SK-N-SH treated with all-trans-retinoic acid at 6 μM for 48 hours (cell line): ENCODE measurements at regions not wholly inside any gene's neighbourhood (a gene's known extent, or its start where the extent isn't known, plus 50 kb on each side); places are given as distances from the start of the nearest gene placed in this dataset.
"Not testable (repeated sequence)": the region's sequence is repeated elsewhere in the genome, so short reads cannot be mapped to it uniquely, and the experiment has no call there.

ENCODE experiments used
- ATAC-seq: fragments of 200-7000 bp; cut with Tn5 transposase; 3 replicates; pipeline ENCODE4 v1.9.1; 2020; ENCODE audit warnings: mild to moderate bottlenecking, moderate library complexity
- BACH2 ChIP-seq: fragments of 250-450 bp; sonication (Bioruptor Pico); IDR thresholded peaks from 2 replicates; pipeline ENCODE4 v1.9.0; 2021; ENCODE audit warnings: mild to moderate bottlenecking, borderline replicate concordance
- CSDC2 ChIP-seq: fragments of 250-450 bp; sonication (Bioruptor Pico); IDR thresholded peaks from 2 replicates; pipeline ENCODE4 v1.5.0; 2020; ENCODE audit warnings: mild to moderate bottlenecking, moderate library complexity
- ESRRG ChIP-seq: fragments of 250-450 bp; sonication (Bioruptor Pico); IDR thresholded peaks from 2 replicates; pipeline ENCODE4 v1.6.1; 2021; ENCODE audit warnings: mild to moderate bottlenecking
- ISL1 ChIP-seq: fragments of 250-450 bp; sonication (Bioruptor Pico); IDR thresholded peaks from 2 replicates; pipeline ENCODE4 v2.1.2; 2022; ENCODE audit warnings: mild to moderate bottlenecking, moderate library complexity
- RARB ChIP-seq: fragments of 250-450 bp; sonication (Bioruptor Pico); IDR thresholded peaks from 2 replicates; pipeline ENCODE4 v1.8.0; 2021; ENCODE audit warnings: mild to moderate bottlenecking, moderate library complexity
- TCF4 ChIP-seq: fragments of 250-450 bp; sonication (Bioruptor Pico); IDR thresholded peaks from 2 replicates; pipeline ENCODE4 v1.8.0; 2021; ENCODE audit warnings: mild to moderate bottlenecking, moderate library complexity, borderline replicate concordance
- TOX ChIP-seq: fragments of 250-450 bp; sonication (Bioruptor Pico); IDR thresholded peaks from 2 replicates; pipeline ENCODE4 v1.8.0; 2021; ENCODE audit warnings: mild to moderate bottlenecking, moderate library complexity, borderline replicate concordance
- ZFP3 ChIP-seq: fragments of 250-450 bp; sonication (Bioruptor Pico); IDR thresholded peaks from 2 replicates; pipeline ENCODE4 v1.5.0; 2020; ENCODE audit warnings: mild to moderate bottlenecking, moderate library complexity
- ZFP30 ChIP-seq: fragments of 450-650 bp; formaldehyde crosslinking; IDR thresholded peaks from 2 replicates; pipeline ENCODE4 v1.5.0; 2022; ENCODE audit warnings: mild to moderate bottlenecking, moderate library complexity
- TF ChIP-seq, protein P1 (sequence below): fragments of 250-450 bp; sonication (Bioruptor Pico); IDR thresholded peaks from 2 replicates; pipeline ENCODE4 v1.8.0; 2021; ENCODE audit warnings: low read depth, mild to moderate bottlenecking, moderate library complexity, borderline replicate concordance
- TF ChIP-seq, protein P2 (sequence below): fragments of 250-450 bp; sonication (Bioruptor Pico); IDR thresholded peaks from 2 replicates; pipeline ENCODE4 v1.5.1; 2021; ENCODE audit warnings: mild to moderate bottlenecking, moderate library complexity
- TF ChIP-seq, protein P3 (sequence below): fragments of 250-450 bp; sonication (Bioruptor Pico); IDR thresholded peaks from 2 replicates; pipeline ENCODE4 v1.5.0; 2020; ENCODE audit warnings: mild to moderate bottlenecking, moderate library complexity
- TF ChIP-seq, protein P4 (sequence below): fragments of 250-450 bp; sonication (Bioruptor Pico); IDR thresholded peaks from 2 replicates; pipeline ENCODE4 v1.5.1; 2020; ENCODE audit warnings: low read depth, mild to moderate bottlenecking, moderate library complexity

DNA sequence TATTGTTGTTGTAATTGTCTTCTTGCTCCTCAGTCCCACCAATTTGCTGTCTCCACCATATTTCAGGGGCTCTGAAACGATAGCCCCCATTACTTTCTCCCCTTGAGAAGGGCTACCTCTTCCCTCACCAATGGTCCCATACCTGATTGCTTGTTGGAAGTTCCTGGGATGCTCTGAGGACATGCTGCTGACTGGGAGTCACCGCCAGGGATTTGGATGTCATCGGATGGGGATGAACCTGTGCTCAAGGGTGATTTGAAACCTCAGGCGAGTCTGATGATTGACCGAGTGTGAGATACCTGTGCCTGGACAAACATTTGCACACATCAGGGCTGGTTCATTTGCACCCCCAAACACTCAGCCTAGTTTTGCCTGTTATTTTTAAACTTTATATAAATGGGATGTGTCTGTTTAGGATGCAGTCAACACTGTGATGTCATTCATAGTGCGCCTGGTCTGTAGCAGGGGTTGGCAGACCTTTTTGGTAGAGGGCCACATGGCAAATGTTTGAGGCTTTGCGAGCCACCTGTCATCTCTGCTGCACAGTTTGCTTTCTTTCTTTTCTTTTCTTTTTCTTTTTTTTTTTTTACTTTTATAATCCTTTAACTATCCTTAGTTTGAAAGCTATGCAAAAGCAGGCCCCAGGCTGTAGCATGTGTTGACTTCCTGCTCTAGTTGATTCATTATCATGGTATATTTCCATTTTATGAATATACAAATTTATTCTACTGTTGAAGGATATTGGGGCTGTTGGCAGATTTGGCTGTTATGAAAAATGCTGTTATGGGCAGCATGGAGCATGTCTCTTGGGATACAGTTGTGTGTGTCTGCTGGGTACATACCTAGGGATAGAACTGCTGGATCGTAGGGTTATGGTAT, 118.5 kb upstream of the PHACTR3 start:
- no peak for ATAC-seq
- TF ChIP-seq, protein P1, sequence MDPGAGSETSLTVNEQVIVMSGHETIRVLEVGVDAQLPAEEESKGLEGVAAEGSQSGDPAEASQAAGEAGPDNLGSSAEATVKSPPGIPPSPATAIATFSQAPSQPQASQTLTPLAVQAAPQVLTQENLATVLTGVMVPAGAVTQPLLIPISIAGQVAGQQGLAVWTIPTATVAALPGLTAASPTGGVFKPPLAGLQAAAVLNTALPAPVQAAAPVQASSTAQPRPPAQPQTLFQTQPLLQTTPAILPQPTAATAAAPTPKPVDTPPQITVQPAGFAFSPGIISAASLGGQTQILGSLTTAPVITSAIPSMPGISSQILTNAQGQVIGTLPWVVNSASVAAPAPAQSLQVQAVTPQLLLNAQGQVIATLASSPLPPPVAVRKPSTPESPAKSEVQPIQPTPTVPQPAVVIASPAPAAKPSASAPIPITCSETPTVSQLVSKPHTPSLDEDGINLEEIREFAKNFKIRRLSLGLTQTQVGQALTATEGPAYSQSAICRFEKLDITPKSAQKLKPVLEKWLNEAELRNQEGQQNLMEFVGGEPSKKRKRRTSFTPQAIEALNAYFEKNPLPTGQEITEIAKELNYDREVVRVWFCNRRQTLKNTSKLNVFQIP (CRISPR knock-in tag): no peak
- TF ChIP-seq, protein P2, sequence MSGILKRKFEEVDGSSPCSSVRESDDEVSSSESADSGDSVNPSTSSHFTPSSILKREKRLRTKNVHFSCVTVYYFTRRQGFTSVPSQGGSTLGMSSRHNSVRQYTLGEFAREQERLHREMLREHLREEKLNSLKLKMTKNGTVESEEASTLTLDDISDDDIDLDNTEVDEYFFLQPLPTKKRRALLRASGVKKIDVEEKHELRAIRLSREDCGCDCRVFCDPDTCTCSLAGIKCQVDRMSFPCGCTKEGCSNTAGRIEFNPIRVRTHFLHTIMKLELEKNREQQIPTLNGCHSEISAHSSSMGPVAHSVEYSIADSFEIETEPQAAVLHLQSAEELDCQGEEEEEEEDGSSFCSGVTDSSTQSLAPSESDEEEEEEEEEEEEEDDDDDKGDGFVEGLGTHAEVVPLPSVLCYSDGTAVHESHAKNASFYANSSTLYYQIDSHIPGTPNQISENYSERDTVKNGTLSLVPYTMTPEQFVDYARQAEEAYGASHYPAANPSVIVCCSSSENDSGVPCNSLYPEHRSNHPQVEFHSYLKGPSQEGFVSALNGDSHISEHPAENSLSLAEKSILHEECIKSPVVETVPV: no peak
- no peak for TF ChIP-seq RARB (CRISPR knock-in tag)
- no peak for TF ChIP-seq TCF4
- no peak for TF ChIP-seq ISL1 (CRISPR knock-in tag)

DNA sequence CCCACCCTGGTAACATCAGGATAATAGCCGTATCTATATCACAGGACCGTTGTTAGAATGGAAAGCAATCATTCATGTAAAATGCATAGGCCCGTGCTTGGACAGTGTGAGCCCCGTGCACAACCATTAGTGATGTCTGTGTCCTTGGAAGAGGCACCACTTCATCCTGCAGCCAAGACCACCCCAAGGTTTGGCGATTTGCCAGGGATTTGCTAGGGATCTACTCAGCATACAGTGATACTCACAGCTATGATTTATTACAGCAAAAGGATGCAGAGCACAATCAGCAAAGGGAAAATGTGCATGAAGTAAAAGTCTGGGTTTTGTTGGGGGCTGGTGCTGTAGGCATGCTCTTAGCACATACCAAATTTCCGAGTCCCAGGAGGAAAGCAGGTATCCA, 115.9 kb upstream of the PHACTR3 start:
- ATAC-seq: not testable (repeated sequence)

DNA sequence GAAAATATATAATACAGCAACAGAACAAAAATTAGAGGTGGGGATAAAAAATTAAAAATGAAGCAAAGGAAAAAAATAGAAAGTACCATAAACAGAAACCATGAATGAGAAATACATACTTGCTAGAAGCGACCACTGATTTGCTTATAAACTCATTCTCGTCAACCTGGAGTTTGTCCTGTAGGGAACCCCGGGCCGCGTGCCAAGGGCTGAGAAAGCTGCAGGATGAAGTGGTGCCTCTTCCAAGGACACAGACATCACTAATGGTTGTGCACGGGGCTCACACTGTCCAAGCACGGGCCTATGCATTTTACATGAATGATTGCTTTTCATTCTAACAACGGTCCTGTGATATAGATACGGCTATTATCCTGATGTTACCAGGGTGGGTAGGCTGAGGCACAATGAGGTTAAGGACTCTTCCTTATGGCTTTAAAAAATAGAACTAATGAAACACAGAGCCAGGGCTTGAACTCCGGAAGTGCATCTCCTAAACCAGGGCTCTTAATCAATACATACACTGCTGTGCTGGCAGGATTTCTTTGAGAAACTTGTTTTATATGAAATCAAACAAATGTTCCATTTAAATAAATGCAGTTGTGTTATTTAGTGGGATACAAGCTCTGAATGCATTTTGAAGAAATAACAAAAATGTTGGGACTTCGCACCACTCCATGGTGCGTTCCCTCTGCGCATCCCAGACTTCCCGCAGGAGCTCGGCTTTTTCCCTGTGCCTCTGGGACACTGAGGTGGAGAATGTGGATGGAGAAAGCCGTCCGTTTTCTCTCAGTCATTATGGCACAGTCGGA, 113.9 kb upstream of the PHACTR3 start:
- not testable (repeated sequence) for ATAC-seq

DNA sequence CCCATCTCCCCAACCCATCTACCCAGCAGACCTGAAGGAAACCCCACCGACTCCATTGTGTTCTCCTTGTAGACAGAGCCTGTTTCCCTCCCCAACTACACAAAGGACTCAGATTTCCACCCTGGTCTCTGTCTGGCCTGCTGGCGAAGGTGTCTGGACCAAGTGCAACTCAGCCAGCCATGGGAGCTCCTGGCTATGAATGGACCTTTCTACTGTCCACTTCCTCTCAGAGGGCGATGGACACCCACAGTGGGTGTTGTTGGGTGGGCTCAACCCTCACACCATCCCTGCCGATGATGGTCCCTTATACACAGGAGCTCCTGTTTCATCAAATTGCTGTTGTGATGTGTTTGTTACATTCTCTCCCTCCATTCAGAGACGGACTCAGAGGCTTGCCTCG, 112.5 kb upstream of the PHACTR3 start:
- TF ChIP-seq CSDC2 (CRISPR knock-in tag): no peak
- no peak for TF ChIP-seq TOX (CRISPR knock-in tag)
- TF ChIP-seq BACH2 (CRISPR knock-in tag): no peak
- no peak for TF ChIP-seq ZFP3 (CRISPR knock-in tag)
- no peak for TF ChIP-seq TCF4
- no peak for ATAC-seq

DNA sequence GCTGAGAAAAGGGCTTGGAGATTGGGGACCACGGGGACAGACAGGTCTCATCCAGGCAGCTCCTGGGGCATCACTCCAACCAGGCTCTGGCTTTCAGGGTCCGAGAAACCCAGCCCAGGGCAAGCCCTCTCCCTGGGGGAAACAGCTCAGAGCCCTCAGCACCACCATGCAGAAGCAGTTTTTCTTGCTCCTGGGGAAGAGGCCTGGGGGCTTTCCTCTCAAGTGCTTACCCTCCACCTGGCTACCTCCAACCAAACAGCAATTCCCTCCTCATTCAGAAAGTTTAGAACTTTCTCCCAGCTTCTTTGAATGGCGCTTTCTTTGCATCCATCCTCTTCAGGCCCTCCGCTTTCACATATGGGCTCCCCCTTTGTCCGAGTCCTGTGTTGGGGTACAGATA, 110.4 kb upstream of the PHACTR3 start:
- TF ChIP-seq, protein P1 (CRISPR knock-in tag): no peak
- no peak for TF ChIP-seq ESRRG (CRISPR knock-in tag)
- TF ChIP-seq TOX (CRISPR knock-in tag): no peak
- TF ChIP-seq, protein P3, sequence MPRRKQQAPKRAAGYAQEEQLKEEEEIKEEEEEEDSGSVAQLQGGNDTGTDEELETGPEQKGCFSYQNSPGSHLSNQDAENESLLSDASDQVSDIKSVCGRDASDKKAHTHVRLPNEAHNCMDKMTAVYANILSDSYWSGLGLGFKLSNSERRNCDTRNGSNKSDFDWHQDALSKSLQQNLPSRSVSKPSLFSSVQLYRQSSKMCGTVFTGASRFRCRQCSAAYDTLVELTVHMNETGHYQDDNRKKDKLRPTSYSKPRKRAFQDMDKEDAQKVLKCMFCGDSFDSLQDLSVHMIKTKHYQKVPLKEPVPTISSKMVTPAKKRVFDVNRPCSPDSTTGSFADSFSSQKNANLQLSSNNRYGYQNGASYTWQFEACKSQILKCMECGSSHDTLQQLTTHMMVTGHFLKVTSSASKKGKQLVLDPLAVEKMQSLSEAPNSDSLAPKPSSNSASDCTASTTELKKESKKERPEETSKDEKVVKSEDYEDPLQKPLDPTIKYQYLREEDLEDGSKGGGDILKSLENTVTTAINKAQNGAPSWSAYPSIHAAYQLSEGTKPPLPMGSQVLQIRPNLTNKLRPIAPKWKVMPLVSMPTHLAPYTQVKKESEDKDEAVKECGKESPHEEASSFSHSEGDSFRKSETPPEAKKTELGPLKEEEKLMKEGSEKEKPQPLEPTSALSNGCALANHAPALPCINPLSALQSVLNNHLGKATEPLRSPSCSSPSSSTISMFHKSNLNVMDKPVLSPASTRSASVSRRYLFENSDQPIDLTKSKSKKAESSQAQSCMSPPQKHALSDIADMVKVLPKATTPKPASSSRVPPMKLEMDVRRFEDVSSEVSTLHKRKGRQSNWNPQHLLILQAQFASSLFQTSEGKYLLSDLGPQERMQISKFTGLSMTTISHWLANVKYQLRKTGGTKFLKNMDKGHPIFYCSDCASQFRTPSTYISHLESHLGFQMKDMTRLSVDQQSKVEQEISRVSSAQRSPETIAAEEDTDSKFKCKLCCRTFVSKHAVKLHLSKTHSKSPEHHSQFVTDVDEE (CRISPR knock-in tag): no peak
- no peak for TF ChIP-seq ZFP30 (CRISPR knock-in tag)
- TF ChIP-seq, protein P4, sequence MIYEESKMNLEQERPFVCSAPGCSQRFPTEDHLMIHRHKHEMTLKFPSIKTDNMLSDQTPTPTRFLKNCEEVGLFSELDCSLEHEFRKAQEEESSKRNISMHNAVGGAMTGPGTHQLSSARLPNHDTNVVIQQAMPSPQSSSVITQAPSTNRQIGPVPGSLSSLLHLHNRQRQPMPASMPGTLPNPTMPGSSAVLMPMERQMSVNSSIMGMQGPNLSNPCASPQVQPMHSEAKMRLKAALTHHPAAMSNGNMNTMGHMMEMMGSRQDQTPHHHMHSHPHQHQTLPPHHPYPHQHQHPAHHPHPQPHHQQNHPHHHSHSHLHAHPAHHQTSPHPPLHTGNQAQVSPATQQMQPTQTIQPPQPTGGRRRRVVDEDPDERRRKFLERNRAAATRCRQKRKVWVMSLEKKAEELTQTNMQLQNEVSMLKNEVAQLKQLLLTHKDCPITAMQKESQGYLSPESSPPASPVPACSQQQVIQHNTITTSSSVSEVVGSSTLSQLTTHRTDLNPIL: no peak
- TF ChIP-seq BACH2 (CRISPR knock-in tag): no peak
- TF ChIP-seq, all 23 proteins: peak for 0
- no peak for ATAC-seq
